ENCODE measurements at regions not wholly inside any gene's neighbourhood (a gene's known extent, or its start where the extent isn't known, plus 50 kb on each side); places are given as distances from the start of the nearest gene placed in this dataset.

DNA sequence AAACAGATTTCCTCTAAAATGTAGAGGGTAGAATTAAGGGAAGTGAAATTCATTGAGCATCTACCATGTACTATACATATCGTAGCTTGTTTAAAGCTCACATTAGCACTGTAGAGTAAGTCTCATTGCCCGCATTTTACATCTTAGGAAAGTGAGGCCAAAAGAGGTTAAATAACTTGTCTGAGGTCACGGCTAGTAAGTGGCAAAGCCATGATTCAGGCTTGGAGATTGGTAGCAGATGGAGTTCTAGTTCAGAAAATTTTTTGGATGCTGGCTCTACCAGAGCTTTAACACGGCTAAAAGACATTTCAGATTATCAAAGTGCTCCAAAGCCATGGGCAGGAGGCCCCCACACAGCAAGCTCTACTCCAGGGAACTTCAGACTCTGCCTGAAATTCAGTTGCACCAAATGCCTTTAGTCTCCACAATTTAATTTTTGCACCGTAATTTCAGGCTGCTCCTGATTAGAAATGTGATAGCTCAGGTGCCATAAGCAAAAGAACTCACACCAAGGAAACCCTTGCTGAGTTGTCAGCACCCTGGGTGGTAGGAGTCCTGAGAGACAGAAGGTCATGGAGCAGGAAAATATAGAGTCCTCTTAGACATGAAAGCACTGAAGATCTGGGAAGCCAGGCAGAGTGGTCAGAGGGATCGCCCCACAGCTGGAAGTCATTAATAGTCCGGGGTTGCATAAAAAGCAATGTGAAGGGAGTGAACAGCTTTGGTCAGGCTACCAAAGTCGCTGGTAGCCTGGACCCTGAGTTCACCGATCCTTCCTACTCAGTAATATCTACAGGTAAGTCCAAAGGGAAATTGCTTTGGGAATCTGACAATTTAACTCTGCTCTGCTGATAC is 55.2 kb upstream of the ASIP start:
- peaks cover 46% of the 10 kb centered on the region for H3K27me3 ChIP-seq (ENCODE audit: insufficient read depth, low read length)
- H3K9me3 ChIP-seq (ENCODE audit: low read depth, low read length) = no peaks in the 10 kb centered on the region
- no peaks in the 10 kb centered on the region for H3K79me2 ChIP-seq (ENCODE audit: insufficient read depth, low read length)
- no peak overlapping the region for H3K27ac ChIP-seq (ENCODE audit: low read depth, low read length)
- no peak overlapping the region for H3K4me3 ChIP-seq (ENCODE audit: insufficient read depth, low read length)
- no peak overlapping the region for H3K4me2 ChIP-seq (ENCODE audit: insufficient read depth, low read length)
- TF ChIP-seq, protein P1, sequence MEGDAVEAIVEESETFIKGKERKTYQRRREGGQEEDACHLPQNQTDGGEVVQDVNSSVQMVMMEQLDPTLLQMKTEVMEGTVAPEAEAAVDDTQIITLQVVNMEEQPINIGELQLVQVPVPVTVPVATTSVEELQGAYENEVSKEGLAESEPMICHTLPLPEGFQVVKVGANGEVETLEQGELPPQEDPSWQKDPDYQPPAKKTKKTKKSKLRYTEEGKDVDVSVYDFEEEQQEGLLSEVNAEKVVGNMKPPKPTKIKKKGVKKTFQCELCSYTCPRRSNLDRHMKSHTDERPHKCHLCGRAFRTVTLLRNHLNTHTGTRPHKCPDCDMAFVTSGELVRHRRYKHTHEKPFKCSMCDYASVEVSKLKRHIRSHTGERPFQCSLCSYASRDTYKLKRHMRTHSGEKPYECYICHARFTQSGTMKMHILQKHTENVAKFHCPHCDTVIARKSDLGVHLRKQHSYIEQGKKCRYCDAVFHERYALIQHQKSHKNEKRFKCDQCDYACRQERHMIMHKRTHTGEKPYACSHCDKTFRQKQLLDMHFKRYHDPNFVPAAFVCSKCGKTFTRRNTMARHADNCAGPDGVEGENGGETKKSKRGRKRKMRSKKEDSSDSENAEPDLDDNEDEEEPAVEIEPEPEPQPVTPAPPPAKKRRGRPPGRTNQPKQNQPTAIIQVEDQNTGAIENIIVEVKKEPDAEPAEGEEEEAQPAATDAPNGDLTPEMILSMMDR (IDR thresholded peaks at IDR 0.05; ENCODE audit: extremely low read depth, low read depth, low read length) = no peak
- no peaks in the 10 kb centered on the region for H4K20me1 ChIP-seq (ENCODE audit: insufficient read depth, low read length)
- no peaks in the 10 kb centered on the region for H3K36me3 ChIP-seq (ENCODE audit: insufficient read depth, low read length)
- no peaks in the 10 kb centered on the region for H3K4me1 ChIP-seq (ENCODE audit: insufficient read depth, low read length)
- DNase-seq (ENCODE audit: insufficient read length, low spot score, missing footprints) = no peak
- no peak overlapping the region for H2AFZ ChIP-seq (ENCODE audit: low read length)

DNA sequence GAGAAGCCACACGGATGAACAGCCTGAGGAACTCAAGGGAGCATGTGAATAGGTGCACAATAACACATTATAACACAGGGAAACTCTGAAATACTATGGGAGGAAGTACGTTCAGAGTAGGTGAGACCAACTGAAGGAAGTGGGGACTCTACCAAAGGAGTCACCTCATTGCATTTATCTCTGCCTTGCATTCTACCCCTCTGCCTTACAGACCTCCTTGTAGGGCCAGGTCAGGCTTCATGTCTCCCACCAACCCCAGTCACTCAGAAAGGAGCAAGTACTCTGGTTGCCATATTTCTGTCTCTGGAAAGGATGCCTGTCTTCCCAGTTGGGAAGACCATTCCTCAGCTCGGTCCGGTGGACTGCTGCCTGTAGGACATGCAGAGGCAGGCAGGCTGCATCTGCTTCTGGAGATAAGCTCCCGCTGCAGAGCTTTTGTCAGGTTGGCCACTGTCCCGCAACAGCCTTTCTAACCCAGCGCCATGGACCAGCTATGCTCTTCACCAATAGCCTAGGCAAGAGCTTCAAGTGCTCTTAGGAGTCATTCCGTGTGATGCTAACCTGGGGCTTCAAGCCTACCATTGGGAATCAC is 51.6 kb upstream of the ASIP start:
- Histone ChIP-seq H4K20me1 (ENCODE audit: insufficient read depth, low read length) (no peaks in the 10 kb centered on the region), H2AFZ (ENCODE audit: low read length) (no peak overlapping the region), H3K4me2 (ENCODE audit: insufficient read depth, low read length) (no peak overlapping the region)

DNA sequence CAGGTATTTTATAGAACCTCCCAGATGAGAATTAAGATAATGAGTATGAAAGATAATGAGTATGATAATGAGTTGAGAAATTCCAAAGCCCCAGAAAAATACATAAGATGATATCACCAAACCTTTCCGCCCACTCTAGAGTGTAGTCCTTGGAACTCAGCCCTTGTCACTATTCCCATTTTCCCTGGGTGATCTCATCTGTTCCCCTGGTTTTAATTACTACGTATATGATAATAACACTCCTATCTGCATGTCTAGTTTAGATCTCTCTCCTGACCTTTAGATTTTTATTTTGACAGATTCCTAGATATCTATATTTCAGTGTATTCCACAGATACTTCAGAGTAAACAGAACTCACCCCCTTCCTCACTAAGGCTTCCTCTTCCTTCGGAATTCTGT is 51.0 kb upstream of the ASIP start:
- no peak for DNase-seq (ENCODE audit: insufficient read length, low spot score, missing footprints)
- Histone ChIP-seq H3K79me2 (ENCODE audit: insufficient read depth, low read length) (no peaks in the 10 kb centered on the region), H4K20me1 (ENCODE audit: insufficient read depth, low read length) (no peaks in the 10 kb centered on the region), H3K27me3 (ENCODE audit: insufficient read depth, low read length) (peaks cover 32% of the 10 kb centered on the region), H2AFZ (ENCODE audit: low read length) (no peak overlapping the region), H3K4me3 (ENCODE audit: insufficient read depth, low read length) (no peak overlapping the region), H3K4me1 (ENCODE audit: insufficient read depth, low read length) (no peaks in the 10 kb centered on the region), H3K27ac (ENCODE audit: low read depth, low read length) (no peak overlapping the region), H3K4me2 (ENCODE audit: insufficient read depth, low read length) (no peak overlapping the region), H3K36me3 (ENCODE audit: insufficient read depth, low read length) (no peaks in the 10 kb centered on the region), H3K9me3 (ENCODE audit: low read depth, low read length) (no peaks in the 10 kb centered on the region)
- TF ChIP-seq, protein P1 (IDR thresholded peaks at IDR 0.05; ENCODE audit: extremely low read depth, low read depth, low read length) = no peak

More for the DNA sequence above, 51.6 kb upstream of the ASIP start:
- peaks cover 33% of the 10 kb centered on the region for H3K27me3 ChIP-seq (ENCODE audit: insufficient read depth, low read length)
- H3K4me1 ChIP-seq (ENCODE audit: insufficient read depth, low read length) = no peaks in the 10 kb centered on the region
- H3K4me3 ChIP-seq (ENCODE audit: insufficient read depth, low read length) = no peak overlapping the region
- H3K36me3 ChIP-seq (ENCODE audit: insufficient read depth, low read length) = no peaks in the 10 kb centered on the region
- H3K9me3 ChIP-seq (ENCODE audit: low read depth, low read length) = no peaks in the 10 kb centered on the region
- DNase-seq (ENCODE audit: insufficient read length, low spot score, missing footprints) = no peak
- no peaks in the 10 kb centered on the region for H3K79me2 ChIP-seq (ENCODE audit: insufficient read depth, low read length)
- TF ChIP-seq, protein P1 (IDR thresholded peaks at IDR 0.05; ENCODE audit: extremely low read depth, low read depth, low read length) = no peak
- H3K27ac ChIP-seq (ENCODE audit: low read depth, low read length) = no peak overlapping the region

DNA sequence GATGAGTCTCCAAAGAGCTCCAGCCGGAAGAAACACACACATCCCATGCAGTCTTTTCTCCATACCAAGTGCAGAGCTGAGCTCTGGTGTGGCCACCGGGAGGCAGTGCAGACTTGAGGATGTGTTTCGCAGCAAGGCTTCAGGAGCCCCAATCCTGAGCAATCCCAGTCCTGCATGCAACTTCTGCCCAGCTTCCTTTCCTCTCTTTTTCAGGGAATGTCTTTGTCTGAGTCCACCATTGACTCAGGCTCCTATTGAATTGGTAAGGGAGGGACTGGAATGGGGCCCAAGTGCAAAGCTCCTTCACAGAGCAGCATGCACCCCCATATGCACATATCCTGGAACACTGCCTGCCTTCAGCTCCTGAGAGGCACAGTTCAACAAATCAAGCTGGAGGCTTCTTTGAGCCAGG is 50.5 kb upstream of the ASIP start:
- peak; percentile 96 for DNase-seq (ENCODE audit: insufficient read length, low spot score, missing footprints)
- H3K36me3 ChIP-seq (ENCODE audit: insufficient read depth, low read length) = no peaks in the 10 kb centered on the region
- TF ChIP-seq, protein P1 (IDR thresholded peaks at IDR 0.05; ENCODE audit: extremely low read depth, low read depth, low read length) = peak; percentile 98
- no peak overlapping the region for H3K4me3 ChIP-seq (ENCODE audit: insufficient read depth, low read length)
- no peak overlapping the region for H3K4me2 ChIP-seq (ENCODE audit: insufficient read depth, low read length)
- no peaks in the 10 kb centered on the region for H3K9me3 ChIP-seq (ENCODE audit: low read depth, low read length)
- no peak overlapping the region for H2AFZ ChIP-seq (ENCODE audit: low read length)
- H3K79me2 ChIP-seq (ENCODE audit: insufficient read depth, low read length) = no peaks in the 10 kb centered on the region
- no peaks in the 10 kb centered on the region for H3K4me1 ChIP-seq (ENCODE audit: insufficient read depth, low read length)
- no peak overlapping the region for H3K27ac ChIP-seq (ENCODE audit: low read depth, low read length)
- H3K27me3 ChIP-seq (ENCODE audit: insufficient read depth, low read length) = peaks cover 28% of the 10 kb centered on the region
- no peaks in the 10 kb centered on the region for H4K20me1 ChIP-seq (ENCODE audit: insufficient read depth, low read length)

Data from osteoblast (primary cell).